GM13976 (cell line): ENCODE measurements at regions not wholly inside any gene's neighbourhood (a gene's known extent, or its start where the extent isn't known, plus 50 kb on each side); places are given as distances from the start of the nearest gene placed in this dataset.

Experiments used
- DNase-seq: peaks from one replicate; pipeline ENCODE4 v3.0.0; 2012; ENCODE audit warnings: low spot score
- in situ Hi-C: fragments of 300-500 bp; cut with MboI; formaldehyde crosslinking; loops from one replicate; pipeline ENCODE4 v1.12.0; 2022; ENCODE audit warnings: low sequenced_read_pairs, mixed read lengths, inconsistent platforms; ENCODE audit not compliant: unreplicated experiment
- TF ChIP-seq, protein P1 (sequence below): IDR thresholded peaks from 2 replicates; pipeline ENCODE4 v1.5.1; 2012; ENCODE audit warnings: borderline replicate concordance, mild to moderate bottlenecking; ENCODE audit not compliant: insufficient read depth; ENCODE audit errors: extremely low read depth, missing control alignments, control extremely low read depth

DNA sequence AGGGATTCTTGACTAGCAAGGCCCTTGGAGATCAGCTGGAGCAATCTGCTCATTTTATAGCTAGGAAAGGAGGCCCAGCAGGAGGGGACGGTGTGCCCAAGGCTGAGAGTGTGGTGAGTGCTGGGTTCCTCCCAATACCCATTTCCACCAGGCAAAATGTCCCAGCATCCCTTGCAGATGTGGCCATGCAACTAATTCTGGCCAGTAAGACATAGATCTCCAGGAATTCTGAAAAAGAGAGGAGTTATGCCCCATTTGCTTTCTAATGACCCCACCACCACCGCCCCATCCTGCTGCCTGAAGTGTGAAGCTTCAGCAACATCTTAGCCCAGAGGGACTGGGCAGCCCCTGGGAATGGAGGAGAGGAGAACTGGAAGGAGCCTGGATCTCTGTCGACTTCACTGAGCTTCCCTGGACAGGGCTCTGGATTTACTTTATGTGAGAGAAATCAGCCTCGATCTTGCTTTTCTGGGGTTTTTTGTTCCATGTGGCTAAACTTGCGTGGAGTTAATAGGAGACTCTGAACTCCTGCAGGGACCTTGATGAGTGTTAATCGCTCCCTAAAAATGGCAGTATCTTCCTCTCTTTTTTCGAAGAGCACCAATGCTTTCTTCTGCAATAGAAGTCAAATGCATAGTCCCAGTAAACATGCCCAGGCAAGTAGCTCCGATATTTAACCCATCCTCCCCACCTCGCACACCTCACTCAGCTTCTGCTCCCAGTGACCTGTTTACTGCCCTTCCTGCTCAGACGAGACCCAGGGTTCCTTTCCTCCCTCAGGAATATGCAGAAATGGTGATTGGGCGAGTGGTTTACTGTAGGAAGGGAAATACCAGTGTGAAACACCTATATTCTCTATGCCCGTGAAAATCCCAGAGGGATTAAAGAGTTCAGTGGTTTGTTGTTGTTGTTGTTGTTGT is 127.5 kb upstream of the GPR26 start:
- DNase-seq: no peak
- in situ Hi-C loops: loop anchor here (10.0 kb wide), 1 partner anchor 134 kb away; no protein-coding TSS in a partner anchor
- TF ChIP-seq, protein P1, sequence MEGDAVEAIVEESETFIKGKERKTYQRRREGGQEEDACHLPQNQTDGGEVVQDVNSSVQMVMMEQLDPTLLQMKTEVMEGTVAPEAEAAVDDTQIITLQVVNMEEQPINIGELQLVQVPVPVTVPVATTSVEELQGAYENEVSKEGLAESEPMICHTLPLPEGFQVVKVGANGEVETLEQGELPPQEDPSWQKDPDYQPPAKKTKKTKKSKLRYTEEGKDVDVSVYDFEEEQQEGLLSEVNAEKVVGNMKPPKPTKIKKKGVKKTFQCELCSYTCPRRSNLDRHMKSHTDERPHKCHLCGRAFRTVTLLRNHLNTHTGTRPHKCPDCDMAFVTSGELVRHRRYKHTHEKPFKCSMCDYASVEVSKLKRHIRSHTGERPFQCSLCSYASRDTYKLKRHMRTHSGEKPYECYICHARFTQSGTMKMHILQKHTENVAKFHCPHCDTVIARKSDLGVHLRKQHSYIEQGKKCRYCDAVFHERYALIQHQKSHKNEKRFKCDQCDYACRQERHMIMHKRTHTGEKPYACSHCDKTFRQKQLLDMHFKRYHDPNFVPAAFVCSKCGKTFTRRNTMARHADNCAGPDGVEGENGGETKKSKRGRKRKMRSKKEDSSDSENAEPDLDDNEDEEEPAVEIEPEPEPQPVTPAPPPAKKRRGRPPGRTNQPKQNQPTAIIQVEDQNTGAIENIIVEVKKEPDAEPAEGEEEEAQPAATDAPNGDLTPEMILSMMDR: no peak

DNA sequence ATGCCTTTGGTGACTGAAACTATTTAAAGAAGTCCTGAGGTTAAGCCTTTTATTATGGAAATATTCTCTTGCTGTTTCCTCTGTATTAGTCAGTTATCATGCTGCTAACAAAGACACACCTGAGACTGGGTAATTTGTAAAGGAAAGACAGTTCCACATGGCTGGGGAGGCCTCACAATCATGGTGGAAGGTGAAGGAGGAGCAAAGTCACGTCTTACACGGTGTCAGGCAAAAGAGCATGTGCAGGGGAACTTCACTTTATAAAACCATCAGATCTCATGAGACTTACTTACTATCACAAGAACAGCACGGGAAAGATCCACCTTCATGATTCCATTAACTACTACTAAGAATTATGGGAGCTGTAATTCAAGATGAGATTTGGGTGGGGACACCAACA is 121.2 kb upstream of the GPR26 start:
- no peak for DNase-seq
- TF ChIP-seq, protein P1: no peak
- in situ Hi-C loops: no loop called here

DNA sequence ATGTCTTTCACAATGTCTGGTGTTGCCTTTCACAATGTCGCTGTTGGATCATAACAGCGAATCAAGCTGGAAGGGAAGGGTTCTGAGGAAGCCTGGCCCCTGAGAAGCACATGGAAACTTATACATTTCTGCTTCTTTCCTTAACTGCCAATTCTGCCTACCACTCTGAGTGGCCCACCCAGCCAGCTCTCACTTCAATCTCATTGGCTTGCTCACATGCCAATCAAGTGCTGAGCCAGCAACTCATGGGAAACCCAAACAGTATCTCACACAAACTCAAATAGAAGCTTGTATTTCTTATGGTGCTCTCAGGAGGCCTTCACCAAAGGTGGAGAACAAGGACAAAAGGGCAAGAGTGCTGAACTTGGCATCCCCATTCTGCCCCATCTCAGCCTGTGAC is 117.4 kb upstream of the GPR26 start:
- in situ Hi-C loops: no loop called here
- TF ChIP-seq, protein P1: no peak
- peak; percentile 2 for DNase-seq

DNA sequence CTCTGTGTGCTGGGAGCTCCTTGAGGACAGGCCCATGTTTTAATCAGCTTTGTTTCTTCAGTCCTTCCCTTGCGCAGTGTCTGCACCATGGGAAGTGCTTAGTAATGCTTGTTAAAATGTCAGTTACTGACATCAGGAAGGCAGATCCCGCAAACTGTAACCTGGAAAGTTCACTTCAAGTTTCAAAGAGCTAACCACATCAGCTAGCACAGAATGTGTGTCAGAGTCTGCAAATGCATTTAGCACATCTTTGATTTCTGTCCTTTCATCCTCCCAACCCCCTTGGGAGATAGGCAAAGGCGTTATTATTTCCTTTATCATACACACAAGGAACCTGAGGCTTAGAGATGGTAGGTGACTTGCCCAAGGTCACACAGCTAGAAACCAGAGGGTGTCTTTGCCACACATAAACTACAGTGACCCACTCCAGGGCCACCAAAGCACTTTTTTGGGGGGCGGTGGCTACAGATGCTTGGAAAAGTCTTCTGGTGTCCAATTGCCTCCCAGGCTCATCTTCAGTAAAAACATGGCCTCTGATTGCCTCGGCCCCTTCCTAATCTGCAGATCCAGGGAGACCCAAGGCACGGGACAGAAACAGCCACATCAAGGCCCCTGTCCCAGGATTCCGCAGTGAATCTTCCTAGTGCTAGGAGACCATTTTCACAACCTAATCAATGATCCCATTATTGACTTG is 116.2 kb upstream of the GPR26 start:
- DNase-seq: peak; percentile 5
- TF ChIP-seq, protein P1: no peak
- in situ Hi-C loops: loop anchor here (5.0 to 10.0 kb wide), 3 partner anchors 158 to 505 kb away; no protein-coding TSS in a partner anchor

DNA sequence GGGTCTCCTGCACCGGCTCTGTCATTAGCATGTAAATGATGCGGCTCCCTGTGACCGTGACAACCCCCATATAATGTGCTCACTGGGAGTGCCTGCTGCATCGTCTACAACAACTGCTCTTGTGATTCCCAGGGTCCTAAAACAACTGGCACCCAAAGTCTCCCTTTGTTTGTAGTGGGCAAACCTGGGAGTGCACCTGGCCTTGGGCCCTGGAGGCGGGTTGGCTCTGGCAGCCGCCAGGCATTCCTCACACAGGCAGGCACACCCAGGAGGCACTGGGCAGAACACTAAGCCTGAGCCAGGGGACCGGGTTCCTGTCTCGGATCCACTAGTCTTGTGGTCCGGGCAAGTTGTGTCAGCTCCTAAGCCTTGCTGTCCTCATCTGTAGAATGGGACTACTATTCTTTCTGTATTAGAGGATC is 115.5 kb upstream of the GPR26 start:
- TF ChIP-seq, protein P1: no peak
- DNase-seq: no peak
- in situ Hi-C loops: loop anchor here (5.0 to 10.0 kb wide), 3 partner anchors 158 to 506 kb away; no protein-coding TSS in a partner anchor

DNA sequence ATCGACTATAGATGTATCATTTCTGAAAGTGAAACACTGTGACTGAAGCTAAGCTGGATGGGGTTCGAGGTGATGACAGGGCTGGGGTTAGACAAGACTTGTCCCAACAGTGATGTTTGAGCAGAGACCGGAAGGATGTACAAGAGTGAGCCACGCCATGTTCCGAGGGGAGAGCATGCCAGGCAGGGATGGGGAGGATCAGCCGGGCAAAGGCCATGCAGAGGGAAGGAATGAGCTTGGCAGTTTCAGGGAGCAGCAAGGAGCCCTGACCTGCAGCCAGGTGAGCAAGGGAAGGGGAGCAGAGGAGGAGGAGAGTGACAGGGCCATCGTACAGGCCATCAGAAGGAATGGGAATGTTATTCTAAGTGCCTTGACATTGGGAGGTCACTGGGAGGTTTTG is 114.9 kb upstream of the GPR26 start:
- DNase-seq: no peak
- in situ Hi-C loops: loop anchor here (5.0 to 10.0 kb wide), 3 partner anchors 159 to 506 kb away; no protein-coding TSS in a partner anchor
- TF ChIP-seq, protein P1: no peak
